Thyroid gland (tissue), 4 donors: ENCODE measurements at regions not wholly inside any gene's neighbourhood (a gene's known extent, or its start where the extent isn't known, plus 50 kb on each side); places are given as distances from the start of the nearest gene placed in this dataset.

ENCODE experiments used
- DNase-seq, 2 donors: peaks; one replicate each; pipeline ENCODE4 v3.0.0-alpha.2; 2019
- H3K27ac ChIP-seq, 3 donors: fragments of 200-600 bp; sonication (generic); 1 replicate in 2 of 3; 2 replicates in 1 of 3; pipeline ENCODE4 v1.5.1; 2016 to 2019; ENCODE audit warnings: mild to moderate bottlenecking in 1 of 3, moderate library complexity in 1 of 3
- H3K27me3 ChIP-seq: fragments of 200-600 bp; sonication (generic); one replicate; pipeline ENCODE4 v1.5.1; 2019
- H3K36me3 ChIP-seq, 2 donors: fragments of 200-600 bp; sonication (generic); one replicate each; pipeline ENCODE4 v1.5.1; 2016 to 2019
- H3K4me1 ChIP-seq, 2 donors: fragments of 200-600 bp; sonication (generic); one replicate each; pipeline ENCODE4 v1.5.1; 2017 to 2019
- H3K4me3 ChIP-seq, 3 donors: fragments of 200-600 bp; sonication (generic); replicated peaks in 1 of 3; 1 replicate in 2 of 3; 2 replicates in 1 of 3; pipeline ENCODE4 v1.5.1; 2016; ENCODE audit warnings: mild to moderate bottlenecking in 1 of 3
- H3K9me3 ChIP-seq: fragments of 200-600 bp; sonication (generic); one replicate; pipeline ENCODE4 v1.5.1; 2017
- POLR2A ChIP-seq, 2 donors: fragments of 450-650 bp; IDR thresholded peaks; one replicate each; pipeline ENCODE4 v1.6.1; 2017; ENCODE audit warnings: antibody characterized with exemption in 2 of 2, mild to moderate bottlenecking in 2 of 2, moderate library complexity in 1 of 2
- WGBS, 2 donors: methylation state at CpG; one replicate each; pipeline ENCODE4 v1.1.5; 2017; 5-methylcytosine and 5-hydroxymethylcytosine counted together
- intact Hi-C: fragments of 100-400 bp; cut with DNase I; formaldehyde crosslinking; loops from one replicate; pipeline ENCODE4 v1.15.1; 2023
- TF ChIP-seq, protein P1 (sequence below), 6 experiments: fragments of 200-600 bp in 3 of 6; fragments of 450-650 bp in 3 of 6; sonication (generic) in 3 of 6; IDR thresholded peaks; one replicate each; pipeline ENCODE4 v1.5.1; 2016 to 2019; ENCODE audit warnings: antibody characterized with exemption in 6 of 6, mild to moderate bottlenecking in 2 of 6, inconsistent platforms in 1 of 6, moderate library complexity in 1 of 6

DNA sequence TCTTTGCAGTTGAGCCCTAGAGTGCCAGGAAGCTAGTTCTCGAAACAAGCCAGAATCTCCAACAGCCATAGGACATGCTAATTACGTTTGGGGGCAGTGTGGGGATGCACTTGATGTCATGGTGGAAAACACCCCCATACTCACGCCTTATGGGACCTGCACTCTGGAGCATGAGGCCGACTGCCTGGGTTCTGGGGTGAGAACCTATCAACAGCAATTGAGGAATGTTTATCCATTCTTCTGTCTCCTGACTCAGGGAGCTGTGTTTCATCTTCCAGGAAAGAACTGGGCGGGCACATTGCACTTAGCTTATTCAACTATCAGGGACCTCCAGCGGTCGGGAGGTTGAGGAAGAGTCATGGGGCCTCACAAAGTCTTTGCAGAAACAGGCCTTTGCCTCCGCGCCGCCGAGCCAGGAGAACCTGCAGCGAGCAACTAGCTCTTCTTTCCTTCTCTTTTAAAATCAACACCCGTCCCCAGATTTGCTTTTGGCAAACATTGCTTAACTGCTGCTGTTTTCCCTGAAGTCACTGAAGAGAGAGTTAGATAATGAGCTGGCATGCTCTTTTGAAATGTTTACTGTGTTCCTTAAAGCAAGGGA, 226.1 kb upstream of the DIO3 start:
- intact Hi-C loops: no loop called here
- Histone ChIP-seq H3K36me3 (no peaks in the 10 kb centered on the region), H3K9me3 (no peaks in the 10 kb centered on the region), H3K4me1 (no peaks in the 10 kb centered on the region), H3K27me3 (no peaks in the 10 kb centered on the region), H3K4me3 (no peak overlapping the region), H3K27ac (no peak overlapping the region)
- no peak for DNase-seq
- TF ChIP-seq, protein P1, sequence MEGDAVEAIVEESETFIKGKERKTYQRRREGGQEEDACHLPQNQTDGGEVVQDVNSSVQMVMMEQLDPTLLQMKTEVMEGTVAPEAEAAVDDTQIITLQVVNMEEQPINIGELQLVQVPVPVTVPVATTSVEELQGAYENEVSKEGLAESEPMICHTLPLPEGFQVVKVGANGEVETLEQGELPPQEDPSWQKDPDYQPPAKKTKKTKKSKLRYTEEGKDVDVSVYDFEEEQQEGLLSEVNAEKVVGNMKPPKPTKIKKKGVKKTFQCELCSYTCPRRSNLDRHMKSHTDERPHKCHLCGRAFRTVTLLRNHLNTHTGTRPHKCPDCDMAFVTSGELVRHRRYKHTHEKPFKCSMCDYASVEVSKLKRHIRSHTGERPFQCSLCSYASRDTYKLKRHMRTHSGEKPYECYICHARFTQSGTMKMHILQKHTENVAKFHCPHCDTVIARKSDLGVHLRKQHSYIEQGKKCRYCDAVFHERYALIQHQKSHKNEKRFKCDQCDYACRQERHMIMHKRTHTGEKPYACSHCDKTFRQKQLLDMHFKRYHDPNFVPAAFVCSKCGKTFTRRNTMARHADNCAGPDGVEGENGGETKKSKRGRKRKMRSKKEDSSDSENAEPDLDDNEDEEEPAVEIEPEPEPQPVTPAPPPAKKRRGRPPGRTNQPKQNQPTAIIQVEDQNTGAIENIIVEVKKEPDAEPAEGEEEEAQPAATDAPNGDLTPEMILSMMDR (IDR thresholded peaks at IDR 0.05): no peak
- no peak for TF ChIP-seq POLR2A (IDR thresholded peaks at IDR 0.05)
- 60 to 66% methylated on average over 12 to 13 of the region's 13 CpGs for WGBS, 2 donors

DNA sequence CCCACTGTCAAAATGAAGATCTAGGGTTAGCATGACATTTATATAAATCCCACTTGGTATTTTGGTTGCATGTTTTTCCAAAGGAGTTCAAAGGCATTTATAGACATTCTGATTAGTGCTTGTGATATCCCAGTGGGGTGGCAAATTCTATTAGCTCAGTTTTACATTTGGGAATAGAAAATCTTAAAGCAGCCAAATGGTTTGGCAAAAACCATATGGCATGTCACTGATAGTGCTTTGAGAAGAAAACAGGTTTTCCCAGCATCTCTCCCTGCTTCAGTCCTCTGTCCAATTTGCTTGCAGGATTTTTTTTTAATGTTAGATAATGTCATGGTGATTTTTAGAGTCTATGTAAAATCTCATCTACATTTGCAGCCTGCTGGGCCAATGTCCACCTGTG, 225.1 kb upstream of the DIO3 start:
- no peak overlapping the region for H3K27ac ChIP-seq

GRCh38 chr14:101337053-101337452, 224.2 kb upstream of the DIO3 start:
- no peak overlapping the region for H3K4me3 ChIP-seq
- no peaks in the 10 kb centered on the region for H3K36me3 ChIP-seq
- WGBS, 2 donors: 82 to 87% methylated on average over 7 of the region's 7 CpGs
- H3K27ac ChIP-seq: no peak overlapping the region
- H3K27me3 ChIP-seq: no peaks in the 10 kb centered on the region
- H3K9me3 ChIP-seq: no peaks in the 10 kb centered on the region
- intact Hi-C loops: no loop called here
- TF ChIP-seq, protein P1 (IDR thresholded peaks at IDR 0.05): no peak
- no peak for TF ChIP-seq POLR2A (IDR thresholded peaks at IDR 0.05)
- H3K4me1 ChIP-seq: no peaks in the 10 kb centered on the region
- DNase-seq: no peak

More for the DNA sequence above, 225.1 kb upstream of the DIO3 start:
- Histone ChIP-seq H3K27me3 (no peaks in the 10 kb centered on the region), H3K4me1 (no peaks in the 10 kb centered on the region), H3K36me3 (no peaks in the 10 kb centered on the region), H3K4me3 (no peak overlapping the region), H3K9me3 (no peaks in the 10 kb centered on the region)
- no peak for DNase-seq
- intact Hi-C loops: no loop called here
- TF ChIP-seq POLR2A (IDR thresholded peaks at IDR 0.05): no peak
- TF ChIP-seq, protein P1 (IDR thresholded peaks at IDR 0.05): no peak

GRCh38 chr14:101340556-101340955, 220.7 kb upstream of the DIO3 start:
- no peak for DNase-seq
- Histone ChIP-seq H3K9me3 (no peaks in the 10 kb centered on the region), H3K4me3 (no peak overlapping the region), H3K4me1 (no peaks in the 10 kb centered on the region), H3K27me3 (no peaks in the 10 kb centered on the region), H3K27ac (no peak overlapping the region), H3K36me3 (no peaks in the 10 kb centered on the region)
- intact Hi-C loops: no loop called here
- TF ChIP-seq, protein P1 (IDR thresholded peaks at IDR 0.05): no peak
- no peak for TF ChIP-seq POLR2A (IDR thresholded peaks at IDR 0.05)
- WGBS, 2 donors: 83 to 87% methylated on average over 8 of the region's 8 CpGs

GRCh38 chr14:101347893-101348777, 213.2 kb upstream of the DIO3 start:
- 84 to 87% methylated on average over 6 to 7 of the region's 8 CpGs for WGBS, 2 donors
- H3K27ac ChIP-seq: no peak overlapping the region
- H3K4me1 ChIP-seq: no peaks in the 10 kb centered on the region
- H3K27me3 ChIP-seq: no peaks in the 10 kb centered on the region
- H3K36me3 ChIP-seq: no peaks in the 10 kb centered on the region
- intact Hi-C loops: no loop called here
- TF ChIP-seq POLR2A (IDR thresholded peaks at IDR 0.05): no peak
- TF ChIP-seq, protein P1 (IDR thresholded peaks at IDR 0.05): no peak
- H3K4me3 ChIP-seq: no peak overlapping the region
- no peaks in the 10 kb centered on the region for H3K9me3 ChIP-seq
- no peak for DNase-seq
